ENCODE measurements at regions not wholly inside any gene's neighbourhood (a gene's known extent, or its start where the extent isn't known, plus 50 kb on each side); places are given as distances from the start of the nearest gene placed in this dataset.

- Histone ChIP-seq H3K27ac (ENCODE audit: insufficient read depth, low read length) (no peak overlapping the region), H3K27me3 (ENCODE audit: control insufficient read depth, insufficient read depth, low read length) (no peaks in the 10 kb centered on the region), H4K5ac (ENCODE audit: low read depth, low read length) (no peak overlapping the region), H2BK5ac (ENCODE audit: low read depth, low read length, poor library complexity, severe bottlenecking) (no peak overlapping the region), H3K14ac (replicated peaks; ENCODE audit: low read depth, low read length) (no peak overlapping the region), H3K4me3 (ENCODE audit: insufficient read depth, low read depth, low read length) (no peak overlapping the region), H2AK9ac (replicated peaks; ENCODE audit: low read depth, low read length, poor library complexity) (no peak overlapping the region), H3K4ac (ENCODE audit: low read depth, low read length) (no peak overlapping the region), H3K9ac (ENCODE audit: low read depth, low read length) (no peak overlapping the region), H3K79me1 (ENCODE audit: low read depth in 1 of 2, low read length in 2 of 2) (no peaks in the 10 kb centered on the region; a peak in 1 of 4 replicates), H3K56ac (ENCODE audit: extremely low read depth, insufficient read depth, low read length) (no peak overlapping the region), H3K9me3 (ENCODE audit: control insufficient read depth, insufficient read depth, low read length) (no peaks in the 10 kb centered on the region), H3K23ac (ENCODE audit: low read depth, low read length) (no peak overlapping the region), H4K20me1 (ENCODE audit: insufficient read depth, low read length) (no peaks in the 10 kb centered on the region), H2BK120ac (ENCODE audit: low read depth, low read length) (no peak overlapping the region), H3K9me1 (ENCODE audit: insufficient read depth, low read length) (no peaks in the 10 kb centered on the region), H2AK5ac (ENCODE audit: low read depth, low read length) (no peak overlapping the region), H3K36me3 (ENCODE audit: control insufficient read depth, insufficient read depth, low read length) (no peaks in the 10 kb centered on the region), H4K8ac (ENCODE audit: low read depth in 2 of 2, low read length in 2 of 2) (no peak overlapping the region), H3K4me1 (ENCODE audit: control insufficient read depth, insufficient read depth, low read length) (no peaks in the 10 kb centered on the region), H3K18ac (ENCODE audit: low read depth, low read length) (no peak overlapping the region), H2AFZ (replicated peaks; ENCODE audit: low read length, poor library complexity) (no peak overlapping the region), H4K91ac (ENCODE audit: insufficient read depth, low read depth, low read length) (no peak overlapping the region), H2BK20ac (ENCODE audit: low read depth, low read length) (no peak overlapping the region), H3K4me2 (ENCODE audit: low read depth, low read length) (no peak overlapping the region), H2BK15ac (ENCODE audit: low read depth, low read length) (no peak overlapping the region)
- DNase-seq, result no peak
- 80% methylated on average over 1 of the region's 2 CpGs; no CpG with 5 or more reads in 1 of the 2 experiments for WGBS, 2 experiments (ENCODE audit: extremely low coverage in 2 of 2, insufficient read length in 1 of 2)
- CTCF ChIA-PET, result no interaction called here
- POLR2A ChIA-PET (ENCODE audit: unreplicated experiment), result no interaction called here
- in situ Hi-C loops (cut with MboI; ENCODE audit: low sequenced_read_pairs) (no loop called here), dilution Hi-C loops (cut with HindIII; ENCODE audit: low sequenced_read_pairs, unreplicated experiment) (no loop called here), intact Hi-C loops (cut with micrococcal nuclease) (no loop called here)
- no peak for ATAC-seq (ENCODE audit: low read depth)
- TF ChIP-seq MXI1 (IDR thresholded peaks at IDR 0.05; ENCODE audit: borderline replicate concordance, low read depth, low read length), result no peak
- no peak for TF ChIP-seq RFX5 (IDR thresholded peaks at IDR 0.05; ENCODE audit: low read depth, low read length)
- no peak for TF ChIP-seq ELK1 (IDR thresholded peaks at IDR 0.05; ENCODE audit: borderline replicate concordance, low read depth, low read length)
- no peak for TF ChIP-seq MAZ (IDR thresholded peaks at IDR 0.05; ENCODE audit: borderline replicate concordance, low read depth, low read length)
- TF ChIP-seq POLR2A (IDR thresholded peaks at IDR 0.05; ENCODE audit: low read depth, low read length), result no peak
- TF ChIP-seq FOS (IDR thresholded peaks at IDR 0.05; ENCODE audit: low read depth, low read length), result no peak
- TF ChIP-seq SMC3 (IDR thresholded peaks at IDR 0.05; ENCODE audit: low read depth, low read length), result no peak
- TF ChIP-seq RAD21 (IDR thresholded peaks at IDR 0.05; ENCODE audit: low read length), result no peak
- no TSS peak for BruUV-seq (replicated peaks)
Measured at GRCh38 chr13:21308906-21309305, 132.4 kb downstream of the MRPL57 start.

All from IMR-90 (cell line).